Fibroblast of the aortic adventitia (primary cell): ENCODE measurements at regions not wholly inside any gene's neighbourhood (a gene's known extent, or its start where the extent isn't known, plus 50 kb on each side); places are given as distances from the start of the nearest gene placed in this dataset.

ENCODE experiments used
- DNase-seq: peaks from one replicate; pipeline ENCODE4 v3.0.0-alpha.2; 2010; ENCODE audit warnings: low read depth
- H3K4me3 ChIP-seq: 2 replicates; pipeline ENCODE4 v1.5.1; 2011; ENCODE audit warnings: low read depth, mild to moderate bottlenecking, control low read depth, low read length, moderate library complexity
- TF ChIP-seq, protein P1 (sequence below): IDR thresholded peaks from 2 replicates; pipeline ENCODE4 v1.5.1; 2011; ENCODE audit warnings: mild to moderate bottlenecking, low read length, control low read depth, inconsistent platforms; ENCODE audit not compliant: insufficient read depth

DNA sequence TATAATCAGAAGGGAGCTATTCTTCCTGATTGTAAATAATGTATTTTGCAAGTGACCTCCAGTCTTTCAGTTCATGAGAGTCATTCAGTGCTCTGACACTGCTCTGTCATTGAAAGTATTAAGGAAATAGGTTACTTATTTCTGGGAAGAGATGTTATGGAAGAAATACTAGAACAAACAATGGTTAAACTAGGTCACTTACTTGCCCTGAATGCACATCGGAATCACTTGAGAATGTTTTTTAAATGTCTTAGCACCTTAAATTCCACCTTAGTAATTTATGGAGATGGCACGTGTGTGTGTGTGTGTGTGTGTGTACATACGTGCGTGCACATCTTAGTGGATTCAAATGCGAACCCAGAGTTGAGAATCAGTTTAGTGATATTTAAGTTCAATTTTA is 126.6 kb upstream of the KCNH7 start:
- no peak overlapping the region for H3K4me3 ChIP-seq
- no peak for DNase-seq
- TF ChIP-seq, protein P1, sequence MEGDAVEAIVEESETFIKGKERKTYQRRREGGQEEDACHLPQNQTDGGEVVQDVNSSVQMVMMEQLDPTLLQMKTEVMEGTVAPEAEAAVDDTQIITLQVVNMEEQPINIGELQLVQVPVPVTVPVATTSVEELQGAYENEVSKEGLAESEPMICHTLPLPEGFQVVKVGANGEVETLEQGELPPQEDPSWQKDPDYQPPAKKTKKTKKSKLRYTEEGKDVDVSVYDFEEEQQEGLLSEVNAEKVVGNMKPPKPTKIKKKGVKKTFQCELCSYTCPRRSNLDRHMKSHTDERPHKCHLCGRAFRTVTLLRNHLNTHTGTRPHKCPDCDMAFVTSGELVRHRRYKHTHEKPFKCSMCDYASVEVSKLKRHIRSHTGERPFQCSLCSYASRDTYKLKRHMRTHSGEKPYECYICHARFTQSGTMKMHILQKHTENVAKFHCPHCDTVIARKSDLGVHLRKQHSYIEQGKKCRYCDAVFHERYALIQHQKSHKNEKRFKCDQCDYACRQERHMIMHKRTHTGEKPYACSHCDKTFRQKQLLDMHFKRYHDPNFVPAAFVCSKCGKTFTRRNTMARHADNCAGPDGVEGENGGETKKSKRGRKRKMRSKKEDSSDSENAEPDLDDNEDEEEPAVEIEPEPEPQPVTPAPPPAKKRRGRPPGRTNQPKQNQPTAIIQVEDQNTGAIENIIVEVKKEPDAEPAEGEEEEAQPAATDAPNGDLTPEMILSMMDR = no peak

DNA sequence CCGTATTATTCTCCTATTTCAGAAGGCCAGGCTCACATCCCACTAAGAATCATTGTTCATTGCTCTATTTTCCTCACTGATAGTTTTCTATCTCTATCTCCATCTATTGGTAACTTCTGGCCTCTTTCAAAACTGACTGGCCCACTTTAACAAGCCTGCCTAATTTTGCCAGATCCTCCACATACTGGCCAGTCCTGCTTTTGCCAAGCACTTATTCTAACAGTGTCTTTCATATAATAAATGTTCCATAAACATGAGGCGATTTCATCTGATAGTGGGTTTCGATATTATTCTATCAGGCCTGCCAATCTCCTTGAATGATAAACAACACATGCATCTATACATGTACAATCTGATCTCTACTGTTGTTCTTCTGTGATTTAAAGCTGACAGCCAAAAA is 125.9 kb upstream of the KCNH7 start:
- TF ChIP-seq, protein P1 = no peak
- H3K4me3 ChIP-seq = no peak overlapping the region
- no peak for DNase-seq

DNA sequence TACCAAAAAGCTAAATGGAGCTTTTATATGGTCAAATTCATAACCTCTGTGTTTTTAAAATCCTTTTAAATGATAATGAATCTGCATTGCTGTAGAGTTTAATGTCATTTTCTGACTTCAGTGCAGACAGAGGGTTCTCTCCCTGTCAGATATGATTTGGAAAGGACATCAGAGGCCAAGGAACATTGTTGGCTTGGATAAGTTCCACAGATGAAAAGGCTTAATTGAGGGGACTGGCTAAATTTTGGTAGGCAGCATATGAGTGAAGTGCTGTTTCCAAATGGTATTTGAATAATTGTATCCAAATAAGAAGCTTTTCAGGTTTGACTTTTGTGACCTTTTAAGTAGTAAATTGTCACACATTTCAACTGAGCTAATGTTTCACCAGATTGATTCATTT is 124.6 kb upstream of the KCNH7 start:
- TF ChIP-seq, protein P1 = no peak
- no peak for DNase-seq
- H3K4me3 ChIP-seq = no peak overlapping the region

DNA sequence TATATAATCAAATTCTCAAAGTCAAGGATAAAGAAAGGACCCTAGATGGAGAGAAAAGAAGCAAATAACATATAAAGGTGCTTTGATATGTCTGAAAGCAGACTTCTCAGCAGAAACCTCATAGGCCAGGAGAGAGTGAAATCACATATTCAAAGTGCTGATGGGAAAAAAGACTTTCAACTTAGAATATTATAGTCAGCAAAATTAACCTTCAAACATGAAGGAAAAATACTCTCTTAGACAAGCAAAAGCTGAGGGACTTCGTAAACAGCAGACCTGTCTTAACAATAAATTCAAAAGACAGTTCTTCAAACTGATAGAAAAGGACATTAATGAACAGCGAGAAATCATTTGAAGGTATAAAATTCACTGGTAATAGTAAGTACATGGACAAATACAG is 107.2 kb upstream of the KCNH7 start:
- no peak overlapping the region for H3K4me3 ChIP-seq
- TF ChIP-seq, protein P1 = no peak
- no peak for DNase-seq

DNA sequence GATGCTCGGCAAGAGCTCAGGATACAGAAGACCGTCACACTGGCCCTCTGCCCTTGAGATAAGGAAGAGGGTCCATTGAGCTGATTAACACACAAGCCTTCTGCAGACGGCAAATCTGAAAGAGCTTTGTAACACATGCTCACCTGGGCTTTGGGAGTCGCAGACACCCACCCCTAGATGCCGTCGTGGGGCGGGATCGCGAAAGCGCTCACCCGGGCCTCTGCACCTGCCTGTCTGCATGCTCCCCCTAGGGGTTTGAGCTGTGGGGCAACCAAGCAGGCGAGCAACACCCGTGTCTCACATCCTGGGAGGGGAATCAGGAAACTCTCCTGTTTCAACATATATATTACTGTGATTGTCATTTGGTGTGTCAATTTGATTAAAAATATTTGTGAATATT is 99.8 kb upstream of the KCNH7 start:
- no peak overlapping the region for H3K4me3 ChIP-seq
- DNase-seq = no peak
- TF ChIP-seq, protein P1 = no peak

DNA sequence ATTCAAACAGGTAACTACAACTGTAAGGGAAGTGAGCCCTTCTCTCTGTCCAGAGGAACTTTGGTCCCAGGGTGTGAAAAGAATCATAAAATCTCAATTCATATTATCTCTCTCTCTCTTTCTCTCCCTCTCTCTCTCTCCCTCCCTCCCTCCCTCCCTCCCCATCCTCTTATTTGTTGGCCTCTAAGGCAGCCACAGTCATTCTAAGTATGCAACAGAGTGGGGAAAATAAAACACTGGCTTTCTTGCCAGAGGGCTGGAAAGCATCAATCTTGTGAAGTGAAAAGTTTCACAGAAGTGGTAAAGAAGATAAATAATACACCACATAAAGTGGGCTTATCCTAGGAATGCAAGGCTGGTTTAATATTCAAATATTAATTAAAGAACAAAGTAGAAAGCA is 95.6 kb upstream of the KCNH7 start:
- H3K4me3 ChIP-seq = no peak overlapping the region
- TF ChIP-seq, protein P1 = no peak
- DNase-seq = peak; percentile 2

DNA sequence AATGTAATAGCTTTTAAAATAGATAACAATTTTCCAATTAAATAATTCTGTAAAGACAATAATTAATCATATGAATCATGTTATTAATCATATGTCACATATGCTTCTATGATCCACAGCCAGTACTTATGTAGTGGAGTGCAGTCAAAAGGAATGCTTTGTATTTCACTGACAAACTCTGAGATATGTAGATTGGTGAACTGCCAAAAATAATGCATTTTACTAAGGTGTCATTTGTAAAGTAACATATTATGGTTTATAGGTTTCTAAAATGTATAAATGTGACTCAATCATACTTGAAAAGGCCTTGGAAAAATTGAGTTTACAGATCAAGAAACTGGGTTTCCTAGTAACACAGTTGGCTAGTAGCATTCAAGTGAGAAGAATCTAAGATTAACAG is 93.8 kb upstream of the KCNH7 start:
- TF ChIP-seq, protein P1 = no peak
- H3K4me3 ChIP-seq = no peak overlapping the region
- no peak for DNase-seq
